Adipose tissue (tissue), 3 donors: ENCODE measurements at regions not wholly inside any gene's neighbourhood (a gene's known extent, or its start where the extent isn't known, plus 50 kb on each side); places are given as distances from the start of the nearest gene placed in this dataset.

Experiments used
- H3K27ac ChIP-seq: one replicate; pipeline ENCODE4 v1.5.1; 2013; ENCODE audit warnings: low read depth, low read length
- WGBS, 3 donors: extraction: QIAGEN DNeasy Blood & Tissue Kit; methylation state at CpG; one replicate each; pipeline ENCODE4 v1.1.7; 2013; 5-methylcytosine and 5-hydroxymethylcytosine counted together
- donor health status: healthy with polysubstance abuse.
- donor health status: Bipolar disorder and iron deficiency.
- donor health status: healthy.

- WGBS, 3 donors: 57 to 87% (median 84%) methylated on average over 1 of the region's 1 CpG
- no peak overlapping the region for H3K27ac ChIP-seq
Observed at GRCh38 chr1:218866507-218866906, 307.2 kb upstream of the LYPLAL1 start.

- H3K27ac ChIP-seq: no peak overlapping the region
- 54 to 64% (median 61%) methylated on average over 3 of the region's 3 CpGs for WGBS, 3 donors
Observed at GRCh38 chr1:218867066-218867465, 306.6 kb upstream of the LYPLAL1 start.

GRCh38 chr1:218867941-218868626 is 305.6 kb upstream of the LYPLAL1 start:
- WGBS, 3 donors: 71 to 91% (median 74%) methylated on average over 3 of the region's 3 CpGs

GRCh38 chr1:218869276-218869675 is 304.4 kb upstream of the LYPLAL1 start:
- no peak overlapping the region for H3K27ac ChIP-seq

More at GRCh38 chr1:218867941-218868626, 305.6 kb upstream of the LYPLAL1 start:
- no peak overlapping the region for H3K27ac ChIP-seq

- WGBS, 3 donors: 52 to 71% (median 60%) methylated on average over 4 of the region's 4 CpGs
- no peak overlapping the region for H3K27ac ChIP-seq
Observed at GRCh38 chr1:218872026-218872425, 301.7 kb upstream of the LYPLAL1 start.

- no peak overlapping the region for H3K27ac ChIP-seq
- 91 to 100% (median 94%) methylated on average over 1 of the region's 1 CpG for WGBS, 3 donors
Observed at GRCh38 chr1:218872928-218873327, 300.8 kb upstream of the LYPLAL1 start.

GRCh38 chr1:218874313-218874712 is 299.4 kb upstream of the LYPLAL1 start:
- no peak overlapping the region for H3K27ac ChIP-seq
- WGBS, 3 donors: 50 to 84% (median 55%) methylated on average over 4 of the region's 4 CpGs

- WGBS, 3 donors: 89 to 92% (median 91%) methylated on average over 11 of the region's 11 CpGs
- H3K27ac ChIP-seq: no peak overlapping the region
Observed at GRCh38 chr1:218874801-218875400, 298.8 kb upstream of the LYPLAL1 start.

GRCh38 chr1:218878369-218878768 is 295.3 kb upstream of the LYPLAL1 start:
- 85 to 90% (median 88%) methylated on average over 1 of the region's 1 CpG for WGBS, 3 donors
- no peak overlapping the region for H3K27ac ChIP-seq

- H3K27ac ChIP-seq: no peak overlapping the region
- WGBS, 3 donors: 63 to 73% (median 72%) methylated on average over 5 of the region's 5 CpGs
Observed at GRCh38 chr1:218880484-218881060, 293.1 kb upstream of the LYPLAL1 start.

- WGBS, 3 donors: 91 to 94% (median 92%) methylated on average over 6 of the region's 6 CpGs
- no peak overlapping the region for H3K27ac ChIP-seq
Observed at GRCh38 chr1:218882454-218882853, 291.2 kb upstream of the LYPLAL1 start.

- WGBS, 3 donors: 53 to 73% (median 60%) methylated on average over 6 of the region's 6 CpGs
- no peak overlapping the region for H3K27ac ChIP-seq
Observed at GRCh38 chr1:218886101-218886871, 287.4 kb upstream of the LYPLAL1 start.

GRCh38 chr1:218887141-218887925 is 286.3 kb upstream of the LYPLAL1 start:
- no peak overlapping the region for H3K27ac ChIP-seq
- WGBS, 3 donors: 72 to 82% (median 82%) methylated on average over 5 of the region's 5 CpGs

GRCh38 chr1:218890451-218890850 is 283.2 kb upstream of the LYPLAL1 start:
- no peak overlapping the region for H3K27ac ChIP-seq
- WGBS, 3 donors: 83 to 92% (median 87%) methylated on average over 3 of the region's 3 CpGs

GRCh38 chr1:218891577-218891976 is 282.1 kb upstream of the LYPLAL1 start:
- no peak overlapping the region for H3K27ac ChIP-seq
- 72 to 81% (median 78%) methylated on average over 5 of the region's 5 CpGs for WGBS, 3 donors

GRCh38 chr1:218895064-218895587 is 278.6 kb upstream of the LYPLAL1 start:
- H3K27ac ChIP-seq: no peak overlapping the region
- 65 to 89% (median 82%) methylated on average over 3 of the region's 3 CpGs for WGBS, 3 donors

GRCh38 chr1:218896202-218896601 is 277.5 kb upstream of the LYPLAL1 start:
- no peak overlapping the region for H3K27ac ChIP-seq
- WGBS, 3 donors: 84 to 87% (median 85%) methylated on average over 5 of the region's 5 CpGs

- WGBS, 3 donors: 40 to 48% (median 47%) methylated on average over 2 of the region's 2 CpGs
- H3K27ac ChIP-seq: no peak overlapping the region
Observed at GRCh38 chr1:218898921-218899320, 274.8 kb upstream of the LYPLAL1 start.
